HFF-Myc (cell line): ENCODE measurements at regions not wholly inside any gene's neighbourhood (a gene's known extent, or its start where the extent isn't known, plus 50 kb on each side); places are given as distances from the start of the nearest gene placed in this dataset.

Source experiments
- DNase-seq: peaks from one replicate; pipeline ENCODE4 v3.0.0-alpha.2; 2011; ENCODE audit warnings: low read depth; ENCODE audit errors: extremely low read depth
- H3K4me3 ChIP-seq: replicated peaks from 2 replicates; pipeline ENCODE4 v1.5.1; 2011; ENCODE audit warnings: low read depth, mild to moderate bottlenecking, control low read depth, low read length
- CTCF ChIP-seq: IDR thresholded peaks from 2 replicates; pipeline ENCODE4 v1.5.1; 2012; ENCODE audit warnings: mild to moderate bottlenecking, low read depth, low read length, control low read depth; ENCODE audit errors: missing control alignments

- TF ChIP-seq CTCF, result no peak
- no peak overlapping the region for H3K4me3 ChIP-seq
- DNase-seq, result no peak
Observed at GRCh38 chr22:27397036-27397953, 404.3 kb downstream of the MN1 start.

GRCh38 chr22:27397954-27398342, 403.6 kb downstream of the MN1 start:
- H3K4me3 ChIP-seq, result no peak overlapping the region
- no peak for DNase-seq
- no peak for TF ChIP-seq CTCF

- no peak overlapping the region for H3K4me3 ChIP-seq
- DNase-seq, result no peak
- no peak for TF ChIP-seq CTCF
Observed at GRCh38 chr22:27399161-27399560, 402.4 kb downstream of the MN1 start.

GRCh38 chr22:27400811-27401210, 400.7 kb downstream of the MN1 start:
- no peak overlapping the region for H3K4me3 ChIP-seq
- TF ChIP-seq CTCF, result no peak
- no peak for DNase-seq

- no peak overlapping the region for H3K4me3 ChIP-seq
- DNase-seq, result no peak
- no peak for TF ChIP-seq CTCF
Observed at GRCh38 chr22:27401321-27401720, 400.2 kb downstream of the MN1 start.

GRCh38 chr22:27404441-27404840, 397.1 kb downstream of the MN1 start:
- H3K4me3 ChIP-seq, result no peak overlapping the region
- TF ChIP-seq CTCF, result no peak
- no peak for DNase-seq
